Spleen (tissue), 7 donors: ENCODE measurements at regions not wholly inside any gene's neighbourhood (a gene's known extent, or its start where the extent isn't known, plus 50 kb on each side); places are given as distances from the start of the nearest gene placed in this dataset.

Source experiments
- CTCF ChIP-seq, 11 experiments: fragments of 200-600 bp in 7 of 11; fragments of 450-650 bp in 4 of 11; sonication (generic) in 4 of 11; IDR thresholded peaks in 8 of 11; conservative IDR thresholded peaks in 3 of 11; 1 replicate in 7 of 11; 2 replicates in 4 of 11; pipeline versions ENCODE4 v1.4.0 to v1.8.0; 2016 to 2021; ENCODE audit warnings: antibody characterized with exemption in 11 of 11, inconsistent platforms in 4 of 11, mild to moderate bottlenecking in 1 of 11
- POLR2A ChIP-seq, 3 donors: fragments of 450-650 bp; IDR thresholded peaks; one replicate each; pipeline ENCODE4 v1.5.1; 2017; ENCODE audit warnings: antibody characterized with exemption in 3 of 3, mild to moderate bottlenecking in 1 of 3
- POLR2AphosphoS5 ChIP-seq, 3 donors: sonication (generic); formaldehyde crosslinking; IDR thresholded peaks; one replicate each; pipeline ENCODE4 v1.5.1; 2017; ENCODE audit warnings: antibody characterized with exemption in 3 of 3
- donor health status: DM: no; HTN: no; CAD: no; lungs with moderate emphysema.
- donor health status: DM: no; HTN: no; CAD: no.
- donor health status: DM: no; HTN: no; CAD: no.

- no peak for TF ChIP-seq CTCF (IDR thresholded peaks at IDR 0.05 in 8 of 11, conservative IDR thresholded peaks at IDR 0.05 in 3 of 11)
- TF ChIP-seq POLR2AphosphoS5 (IDR thresholded peaks at IDR 0.05), result no peak
- TF ChIP-seq POLR2A (IDR thresholded peaks at IDR 0.05), result no peak
These were observed 723.2 kb downstream of the EPM2A start for GRCh38 chr6:145012039-145012662.
